Right lobe of liver (tissue), 4 donors: ENCODE measurements at regions not wholly inside any gene's neighbourhood (a gene's known extent, or its start where the extent isn't known, plus 50 kb on each side); places are given as distances from the start of the nearest gene placed in this dataset.

ENCODE experiments used
- POLR2A ChIP-seq: fragments of 450-650 bp; IDR thresholded peaks from one replicate; pipeline ENCODE4 v1.6.1; 2017; ENCODE audit warnings: antibody characterized with exemption, mild to moderate bottlenecking
- TF ChIP-seq, protein P1 (sequence below), 4 donors: fragments of 200-600 bp in 3 of 4; fragments of 450-650 bp in 1 of 4; IDR thresholded peaks; one replicate each; pipeline versions ENCODE4 v1.5.1 to v1.8.0; 2016 to 2022; ENCODE audit warnings: antibody characterized with exemption in 4 of 4, mild to moderate bottlenecking in 2 of 4
- donor health status: DM: no; HTN: no; CAD: no.
- donor health status: DM: no; HTN: no; CAD: no.
- donor health status: DM: no; HTN: yes; CAD: no.

DNA sequence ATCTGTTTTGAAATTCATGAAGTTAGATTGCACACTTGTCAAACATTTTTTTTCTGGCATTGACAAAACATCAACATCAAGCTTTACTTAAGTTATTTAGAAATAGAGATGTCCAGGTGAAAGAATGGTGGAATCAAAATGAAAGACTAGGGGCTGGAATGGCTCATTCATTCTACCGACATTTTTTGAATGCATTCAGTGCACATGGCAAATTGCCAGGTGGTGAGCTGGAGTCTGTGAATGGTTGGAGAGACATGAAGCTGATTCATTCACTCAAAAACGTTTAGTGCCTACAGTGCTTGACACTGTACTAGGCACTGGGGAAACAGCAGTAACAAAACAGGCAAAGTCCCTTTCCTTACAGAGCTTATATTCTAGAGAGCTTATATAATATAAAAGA is 292.4 kb downstream of the PPP1R2C start:
- TF ChIP-seq, protein P1, sequence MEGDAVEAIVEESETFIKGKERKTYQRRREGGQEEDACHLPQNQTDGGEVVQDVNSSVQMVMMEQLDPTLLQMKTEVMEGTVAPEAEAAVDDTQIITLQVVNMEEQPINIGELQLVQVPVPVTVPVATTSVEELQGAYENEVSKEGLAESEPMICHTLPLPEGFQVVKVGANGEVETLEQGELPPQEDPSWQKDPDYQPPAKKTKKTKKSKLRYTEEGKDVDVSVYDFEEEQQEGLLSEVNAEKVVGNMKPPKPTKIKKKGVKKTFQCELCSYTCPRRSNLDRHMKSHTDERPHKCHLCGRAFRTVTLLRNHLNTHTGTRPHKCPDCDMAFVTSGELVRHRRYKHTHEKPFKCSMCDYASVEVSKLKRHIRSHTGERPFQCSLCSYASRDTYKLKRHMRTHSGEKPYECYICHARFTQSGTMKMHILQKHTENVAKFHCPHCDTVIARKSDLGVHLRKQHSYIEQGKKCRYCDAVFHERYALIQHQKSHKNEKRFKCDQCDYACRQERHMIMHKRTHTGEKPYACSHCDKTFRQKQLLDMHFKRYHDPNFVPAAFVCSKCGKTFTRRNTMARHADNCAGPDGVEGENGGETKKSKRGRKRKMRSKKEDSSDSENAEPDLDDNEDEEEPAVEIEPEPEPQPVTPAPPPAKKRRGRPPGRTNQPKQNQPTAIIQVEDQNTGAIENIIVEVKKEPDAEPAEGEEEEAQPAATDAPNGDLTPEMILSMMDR (IDR thresholded peaks at IDR 0.05), result no peak
- TF ChIP-seq POLR2A, result no peak
